GM18499 (cell line): ENCODE measurements at regions not wholly inside any gene's neighbourhood (a gene's known extent, or its start where the extent isn't known, plus 50 kb on each side); places are given as distances from the start of the nearest gene placed in this dataset.
"Not testable (repeated sequence)": the region's sequence is repeated elsewhere in the genome, so short reads cannot be mapped to it uniquely, and the experiment has no call there.

Experiments used
- ATAC-seq: cut with Tn5 transposase; IDR thresholded peaks from one replicate; pipeline ENCODE4 v1.9.1; 2021; ENCODE audit warnings: moderate number of reproducible peaks; ENCODE audit not compliant: insufficient read depth, unreplicated experiment

DNA sequence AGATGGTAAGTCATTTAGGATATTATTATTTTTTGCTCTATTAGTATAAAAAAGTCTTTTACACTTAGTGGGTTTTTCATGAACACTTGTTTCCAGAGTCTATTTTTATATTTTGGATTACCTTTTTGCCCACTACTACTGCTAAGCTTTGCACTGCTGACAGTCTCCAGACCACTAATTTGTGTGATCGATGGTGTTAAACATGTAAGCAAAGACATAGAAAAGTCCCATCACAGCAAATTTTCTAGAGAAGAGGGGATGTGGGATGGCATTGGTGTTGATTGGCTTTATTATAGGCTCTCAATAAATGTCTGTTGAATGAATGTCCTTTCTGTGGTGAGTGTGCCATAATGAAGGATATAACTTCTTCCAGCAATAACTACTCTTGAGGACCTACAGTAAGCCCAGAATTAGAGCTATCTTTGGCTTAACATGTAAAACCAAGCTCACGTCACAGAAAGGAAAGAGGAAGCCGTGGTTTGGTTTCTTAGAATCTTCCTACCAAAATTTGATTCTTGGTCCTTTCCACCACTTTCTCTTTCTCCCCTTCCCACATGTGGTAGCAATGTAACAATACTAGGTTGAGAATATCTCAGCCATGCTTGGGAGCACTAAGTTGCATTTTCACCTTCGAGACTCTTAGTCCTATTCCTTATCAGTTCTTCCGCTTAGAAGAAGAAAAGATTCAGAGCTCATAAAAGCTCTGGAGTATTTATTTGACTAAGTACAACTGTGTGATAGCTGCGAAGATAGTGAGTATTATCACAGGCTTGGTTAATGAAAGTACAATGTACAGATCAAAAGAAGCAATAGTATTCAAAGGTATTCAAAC lies 90.6 kb upstream of the UMPS start:
- no peak for ATAC-seq

DNA sequence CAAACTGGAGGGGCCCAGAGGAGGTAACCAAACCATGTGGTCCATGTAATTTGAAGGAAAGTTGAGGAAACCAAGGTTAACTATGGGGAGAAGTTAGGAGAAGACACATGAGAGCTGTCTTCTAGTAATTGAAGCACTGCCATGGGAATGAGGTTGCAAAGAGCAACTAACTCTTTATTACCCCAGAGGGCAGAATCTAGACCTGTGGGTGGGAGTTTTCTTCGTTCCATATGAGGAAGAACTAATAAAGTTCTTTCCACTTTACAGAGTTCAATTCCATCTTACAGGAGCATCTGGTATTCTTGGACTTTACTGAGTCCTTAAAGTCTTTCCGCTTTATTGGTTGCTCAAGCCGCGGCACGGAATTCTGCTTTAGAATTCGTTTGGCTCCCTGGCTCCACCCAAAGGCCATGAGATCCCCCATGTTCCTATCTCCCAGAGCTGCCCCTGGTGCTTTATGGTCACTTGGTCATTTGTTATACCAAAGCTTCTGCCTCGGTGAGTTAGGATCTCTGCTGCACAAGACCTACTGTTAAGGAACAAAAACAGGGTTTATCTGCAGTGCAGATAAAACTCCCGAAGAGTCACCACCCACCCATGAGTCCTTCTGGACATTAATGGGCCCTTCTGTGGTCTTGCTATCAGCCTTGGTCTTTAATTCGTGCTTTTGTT lies 89.5 kb upstream of the UMPS start:
- ATAC-seq, result no peak

DNA sequence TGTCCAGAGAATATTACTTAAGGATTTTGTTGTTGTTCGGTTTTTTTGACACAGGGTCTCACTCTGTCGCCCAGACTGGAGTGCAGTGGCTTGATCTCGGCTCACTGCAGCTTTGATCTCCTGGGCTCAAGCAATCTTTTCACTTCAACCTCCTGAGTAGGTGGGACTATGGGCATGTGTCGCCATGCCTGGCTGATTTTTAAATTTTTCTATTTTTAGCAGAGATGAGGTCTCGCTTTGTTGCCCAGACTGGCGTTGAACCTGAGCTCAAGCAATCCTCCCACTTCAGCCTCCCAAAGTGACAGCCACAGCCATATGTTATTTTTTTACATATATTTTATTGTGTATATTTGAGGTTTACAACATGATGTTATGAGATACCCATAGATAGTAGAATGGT lies 86.8 kb upstream of the UMPS start:
- ATAC-seq, result no peak

DNA sequence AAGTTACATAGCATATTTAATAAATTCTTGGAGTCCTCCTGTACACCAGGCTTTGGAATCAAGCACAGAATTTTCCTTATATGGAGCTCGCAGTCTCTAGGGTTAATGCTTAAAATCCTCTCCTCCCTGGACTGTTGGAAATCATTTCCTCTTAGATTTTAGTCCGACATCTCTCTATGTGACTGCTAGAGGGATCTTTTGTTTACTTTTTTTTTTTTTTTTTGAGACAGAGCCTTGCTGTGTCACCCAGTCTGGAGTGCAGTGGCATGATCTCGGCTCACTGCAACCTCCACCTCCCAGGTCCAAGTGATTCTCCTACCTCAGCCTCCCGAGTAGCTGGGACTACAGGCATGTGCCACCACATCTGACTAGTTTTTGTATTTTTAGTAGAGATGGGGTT lies 84.1 kb upstream of the UMPS start:
- not testable (repeated sequence) for ATAC-seq

DNA sequence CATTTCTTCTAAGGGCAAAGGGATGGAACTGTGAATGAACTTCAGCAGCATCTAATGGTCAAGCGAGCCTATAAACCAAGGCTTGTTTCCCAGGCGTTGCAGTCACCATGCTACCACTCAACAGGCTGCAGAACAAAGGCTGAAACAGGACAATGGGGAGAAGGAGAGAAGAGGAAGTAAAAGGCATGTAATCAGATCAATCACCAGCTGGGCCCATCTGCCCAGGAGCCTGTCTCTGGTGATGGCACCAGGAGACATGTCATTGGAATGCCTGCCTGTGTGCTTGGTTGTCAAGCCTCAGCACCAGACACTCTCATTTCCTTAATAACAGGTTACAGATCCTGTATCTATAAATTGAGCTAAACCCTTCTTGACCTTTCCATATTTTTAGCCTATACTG lies 81.7 kb upstream of the UMPS start:
- no peak for ATAC-seq

DNA sequence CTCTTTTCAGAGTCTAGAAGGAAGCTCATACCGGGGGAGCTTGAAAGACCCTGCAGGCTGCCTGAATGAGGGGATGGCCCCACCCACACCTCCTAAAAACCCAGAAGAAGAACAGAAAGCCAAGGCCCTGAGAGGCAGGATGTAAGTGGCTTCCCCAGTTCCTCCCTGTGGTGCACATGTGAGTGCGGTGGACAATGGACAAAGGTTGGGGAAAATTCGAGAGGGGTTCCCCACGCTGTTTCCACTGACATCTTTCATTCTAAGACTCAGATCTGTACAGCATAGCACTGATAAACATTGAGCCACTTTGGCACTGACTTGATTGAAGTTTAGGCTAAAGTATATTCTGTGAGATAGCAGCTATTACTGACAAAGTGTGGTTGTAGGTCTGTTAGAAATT lies 79.5 kb upstream of the UMPS start:
- ATAC-seq, result no peak

DNA sequence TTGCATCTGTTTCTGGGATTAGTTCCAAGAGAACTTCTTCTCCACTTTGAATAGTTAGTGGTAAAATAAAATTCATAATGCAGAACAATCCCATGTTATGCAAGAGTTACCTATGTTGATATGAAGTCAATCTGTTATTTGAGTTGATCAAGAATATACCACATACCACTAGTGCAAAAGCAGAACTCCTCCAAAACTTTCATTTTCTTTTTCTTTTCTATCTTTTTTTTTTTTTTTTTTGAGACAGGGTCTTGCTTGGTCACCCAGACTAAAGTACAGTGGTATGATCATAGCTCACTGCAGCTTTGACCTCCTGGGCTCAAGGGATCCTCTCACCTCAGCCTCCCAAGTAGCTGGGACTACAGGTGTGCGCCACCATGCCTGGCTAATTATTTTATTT lies 78.8 kb upstream of the UMPS start:
- not testable (repeated sequence) for ATAC-seq

DNA sequence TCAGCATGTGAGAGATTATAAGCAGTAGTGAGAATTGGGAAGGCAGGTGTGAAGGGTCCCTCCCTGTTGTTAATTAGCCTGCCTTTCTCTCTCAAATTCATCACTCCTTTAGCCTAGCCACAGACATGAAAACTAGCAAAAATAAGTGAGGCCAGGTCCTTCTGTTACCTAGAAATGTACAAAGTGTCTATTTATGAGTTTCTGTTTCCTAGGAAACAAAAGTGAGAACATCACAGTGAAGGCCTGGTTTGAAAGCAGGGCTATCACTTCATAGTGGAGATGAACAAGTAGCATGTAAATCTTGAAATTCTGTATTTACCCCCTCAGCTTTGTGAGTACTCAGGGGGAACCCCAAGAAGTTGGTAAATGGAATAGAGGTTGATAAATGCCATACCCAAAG lies 78.2 kb upstream of the UMPS start:
- no peak for ATAC-seq

DNA sequence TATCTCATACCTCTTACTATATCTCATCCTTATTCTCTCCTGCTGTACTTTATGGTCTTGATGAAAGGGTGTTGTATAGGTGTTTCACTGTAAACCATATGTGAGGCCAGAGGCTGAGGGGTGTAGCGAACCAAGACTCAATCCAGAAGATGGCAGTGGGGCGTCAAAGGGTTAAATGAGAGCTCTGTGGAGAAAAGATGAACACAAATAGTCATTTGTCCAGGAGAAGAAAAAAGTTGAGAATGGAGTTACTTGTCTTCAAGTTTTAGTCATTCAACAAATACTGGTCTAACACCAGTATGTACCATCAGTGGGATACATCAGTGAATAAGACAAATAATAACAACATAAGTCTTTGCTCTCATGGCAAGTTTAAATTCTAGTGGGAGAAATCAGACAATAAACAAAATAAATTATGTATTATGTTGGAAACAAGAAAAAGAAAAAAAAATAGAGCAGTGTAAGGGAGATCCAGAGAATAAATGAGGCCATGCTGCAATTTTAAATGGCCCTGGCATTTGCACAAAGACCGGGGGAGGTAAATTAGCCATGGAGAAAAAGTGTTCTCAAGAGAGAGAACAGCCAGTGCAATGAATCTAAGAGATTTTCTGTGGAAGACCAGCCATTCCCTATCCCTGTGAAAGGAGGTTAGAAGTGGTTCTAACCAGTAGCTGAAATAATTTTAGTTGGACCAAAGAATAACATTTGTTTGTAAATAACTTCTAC lies 77.0 kb upstream of the UMPS start:
- no peak for ATAC-seq

DNA sequence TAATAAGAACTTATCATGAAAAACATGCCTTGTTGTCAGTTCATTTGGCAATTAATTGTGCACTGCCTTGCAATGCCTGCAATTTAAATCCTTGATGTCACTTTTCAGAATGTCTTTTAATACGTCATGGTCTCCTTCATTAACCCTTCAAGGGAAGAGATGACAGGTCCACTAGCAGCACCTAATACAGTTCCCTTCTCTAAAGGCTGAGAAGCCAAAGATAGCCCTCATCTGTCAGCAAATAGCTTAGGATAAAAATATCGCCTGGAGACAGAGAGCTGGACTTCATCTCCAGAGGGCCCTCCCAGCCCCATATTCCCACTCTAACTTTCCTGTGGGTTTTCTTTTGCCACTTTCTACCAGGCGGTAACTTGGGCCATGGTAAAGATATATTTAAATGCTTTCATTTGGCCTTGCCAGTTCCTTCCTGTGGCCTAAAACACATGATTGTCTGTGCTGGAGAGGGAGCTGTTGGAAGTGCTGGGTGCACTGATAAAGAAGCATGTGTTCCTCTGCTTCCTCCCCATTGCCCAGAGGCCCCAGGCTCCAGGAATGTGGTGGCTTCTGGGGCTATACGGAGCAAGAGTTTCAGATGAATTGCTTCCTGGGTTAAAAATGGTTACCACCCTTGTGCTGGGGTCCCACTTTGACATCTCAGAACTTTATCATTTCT lies 76.3 kb upstream of the UMPS start:
- no peak for ATAC-seq

DNA sequence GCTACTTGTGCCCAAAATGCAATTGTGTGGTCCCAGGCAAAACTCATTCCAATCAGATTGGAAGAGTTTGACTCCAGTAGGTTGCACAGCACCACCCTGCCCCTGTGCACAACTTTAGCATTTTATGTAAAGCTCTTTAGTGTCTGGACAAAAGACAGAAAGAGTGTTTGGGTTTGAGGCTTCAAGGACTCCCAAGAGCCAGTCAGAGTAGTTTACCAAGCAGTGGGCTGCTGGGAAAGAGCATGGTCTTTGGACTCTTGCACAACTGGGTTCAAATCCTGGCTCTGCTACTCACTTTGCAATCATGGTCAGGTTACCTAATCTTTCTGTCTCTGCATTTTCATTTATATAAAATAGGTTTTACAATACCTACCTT lies 75.8 kb upstream of the UMPS start:
- ATAC-seq, result no peak

DNA sequence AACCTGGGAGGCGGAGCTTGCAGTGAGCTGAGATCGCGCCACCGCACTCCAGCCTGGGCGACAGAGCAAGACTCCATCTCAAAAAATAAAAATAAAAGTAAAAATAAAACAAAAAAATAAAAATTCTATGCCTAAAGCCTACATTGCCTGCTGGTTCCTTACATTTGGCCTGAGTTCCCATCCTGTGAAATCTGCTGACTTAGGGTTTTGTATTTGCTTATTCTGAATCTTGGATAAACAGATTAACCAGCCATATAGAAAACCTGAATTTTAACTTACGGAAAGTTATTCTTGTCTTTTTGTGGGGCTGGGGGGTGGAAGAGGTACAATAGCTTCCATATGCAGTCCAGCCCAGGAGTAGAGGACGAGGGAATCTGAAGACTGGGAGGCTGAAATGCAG lies 73.7 kb upstream of the UMPS start:
- no peak for ATAC-seq

DNA sequence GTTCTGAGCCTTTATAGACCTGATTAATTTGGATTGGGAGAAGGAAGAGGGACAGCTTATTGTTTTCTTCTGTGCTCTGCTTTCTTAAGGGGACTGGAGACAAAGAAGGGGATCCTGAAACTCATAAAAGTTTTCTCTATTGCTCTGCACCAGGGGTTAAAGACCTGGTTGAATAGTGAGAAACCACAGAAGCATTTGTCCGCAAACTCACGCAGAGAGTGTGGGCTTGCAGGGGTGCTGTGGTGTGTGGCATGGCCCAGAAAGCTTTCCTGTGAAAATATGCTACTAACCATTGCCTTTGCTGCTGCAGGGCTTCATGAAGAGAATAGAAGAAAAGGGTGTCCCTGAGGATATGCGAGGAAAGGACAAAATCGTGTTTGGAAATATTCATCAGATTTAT lies 73.1 kb upstream of the UMPS start:
- no peak for ATAC-seq

DNA sequence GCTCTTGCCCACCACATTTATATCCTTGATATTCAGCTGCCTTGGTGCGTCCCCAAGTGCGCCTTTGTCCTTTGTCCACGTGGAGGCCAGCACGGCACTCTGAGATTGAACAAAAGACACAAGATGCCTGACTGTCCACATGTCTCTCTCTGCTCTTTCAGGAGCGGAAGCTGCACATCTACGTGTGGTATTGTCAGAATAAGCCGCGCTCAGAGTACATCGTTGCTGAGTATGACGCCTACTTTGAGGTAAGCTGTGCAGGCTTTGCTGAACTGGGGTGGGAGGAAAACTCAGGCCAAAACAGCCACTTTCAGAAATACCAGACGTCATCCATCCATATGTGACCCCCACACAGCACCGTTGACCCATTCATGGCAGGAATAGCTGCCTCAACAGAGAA lies 72.0 kb upstream of the UMPS start:
- no peak for ATAC-seq

DNA sequence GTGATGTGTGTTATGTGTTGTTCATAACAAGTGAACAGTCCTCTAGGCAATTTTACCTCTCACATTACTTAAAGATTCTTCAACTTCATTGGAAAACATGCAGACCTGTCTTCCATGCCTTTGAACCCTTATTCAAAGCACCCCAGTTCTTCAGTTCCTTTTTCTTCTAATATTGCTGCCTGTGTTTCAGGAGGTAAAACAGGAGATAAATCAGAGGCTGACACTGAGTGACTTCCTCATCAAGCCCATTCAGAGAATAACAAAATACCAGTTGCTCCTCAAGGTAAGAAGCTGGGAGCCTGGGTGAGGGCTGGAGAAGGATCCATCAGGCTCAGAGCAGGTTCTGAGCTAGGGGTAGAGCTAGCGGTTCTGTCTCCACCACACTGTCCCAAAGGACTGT lies 71.1 kb upstream of the UMPS start:
- ATAC-seq, result no peak

DNA sequence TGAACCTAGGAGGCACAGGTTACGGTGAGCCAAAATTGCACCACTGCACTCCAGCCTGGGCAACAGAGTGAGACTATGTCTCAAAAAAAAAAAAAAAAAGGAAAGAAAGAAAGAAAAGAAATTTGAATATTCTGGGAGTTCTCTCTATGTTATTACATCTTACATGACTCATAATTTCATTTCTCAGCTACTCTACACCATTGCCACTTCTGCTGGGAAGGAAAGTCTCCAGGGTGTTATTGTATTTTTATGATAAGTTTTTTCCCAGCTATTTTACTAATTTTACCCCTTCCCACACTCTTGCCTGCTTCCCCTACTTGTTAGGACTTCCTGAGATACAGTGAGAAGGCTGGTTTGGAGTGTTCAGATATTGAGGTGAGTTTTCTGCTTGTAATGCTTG lies 69.7 kb upstream of the UMPS start:
- ATAC-seq, result no peak

DNA sequence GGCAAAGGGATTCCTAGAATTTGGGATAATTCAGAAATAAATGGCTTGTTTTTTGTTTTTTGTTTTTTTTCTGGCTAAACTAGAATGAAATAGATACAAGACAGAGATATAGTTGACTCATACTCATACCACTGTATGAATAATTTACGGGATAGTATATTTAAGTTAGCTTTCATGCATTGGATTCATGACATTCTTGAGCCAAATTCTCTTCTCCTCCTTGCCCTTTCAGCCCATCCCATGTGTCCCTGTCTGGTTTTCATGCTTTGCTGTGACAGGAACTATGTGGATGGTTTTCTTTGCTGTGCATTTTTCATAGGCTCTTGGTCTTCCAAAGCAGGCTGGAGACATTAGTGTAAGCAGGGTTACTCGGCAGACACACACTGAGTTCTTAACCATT lies 66.6 kb upstream of the UMPS start:
- ATAC-seq, result no peak

DNA sequence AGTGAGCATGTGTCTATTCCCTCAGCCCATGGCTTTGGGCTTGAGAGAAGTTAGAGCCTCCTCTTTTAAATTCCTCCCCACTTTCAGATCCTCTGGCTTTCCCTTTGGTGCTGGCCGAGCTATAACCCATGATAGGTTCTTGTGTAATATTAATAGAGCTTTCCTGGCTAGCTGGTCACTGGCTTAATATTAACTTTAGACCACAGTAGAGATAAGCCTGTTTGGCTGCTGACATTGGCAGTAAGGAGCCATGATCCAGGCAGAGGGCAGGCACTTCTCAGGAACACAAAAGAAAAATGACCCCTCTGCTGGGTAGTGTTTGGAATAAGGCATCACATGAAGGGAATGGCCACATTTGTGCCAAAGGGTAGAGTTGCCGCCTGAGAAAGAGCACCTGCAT lies 65.4 kb upstream of the UMPS start:
- ATAC-seq, result no peak

DNA sequence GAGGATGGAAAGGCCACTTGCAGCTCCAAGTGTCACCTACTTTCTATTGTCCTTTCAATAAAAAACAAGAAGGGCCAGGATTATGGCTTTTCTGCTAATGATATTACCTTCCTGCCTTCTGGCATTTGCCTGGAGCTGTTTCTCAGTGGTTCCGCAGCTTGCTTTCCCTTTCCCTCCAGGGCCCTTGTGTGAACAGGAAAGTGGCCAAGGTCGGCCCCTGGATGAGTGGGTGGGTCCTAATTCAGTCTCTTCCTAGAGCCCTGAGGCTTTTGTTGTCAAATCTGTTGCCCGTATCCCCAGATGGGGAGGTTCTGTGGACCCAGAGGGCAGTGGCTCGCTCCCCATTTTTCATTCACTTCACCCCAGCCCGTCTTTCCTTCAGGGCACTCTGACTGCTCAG lies 64.2 kb upstream of the UMPS start:
- no peak for ATAC-seq

DNA sequence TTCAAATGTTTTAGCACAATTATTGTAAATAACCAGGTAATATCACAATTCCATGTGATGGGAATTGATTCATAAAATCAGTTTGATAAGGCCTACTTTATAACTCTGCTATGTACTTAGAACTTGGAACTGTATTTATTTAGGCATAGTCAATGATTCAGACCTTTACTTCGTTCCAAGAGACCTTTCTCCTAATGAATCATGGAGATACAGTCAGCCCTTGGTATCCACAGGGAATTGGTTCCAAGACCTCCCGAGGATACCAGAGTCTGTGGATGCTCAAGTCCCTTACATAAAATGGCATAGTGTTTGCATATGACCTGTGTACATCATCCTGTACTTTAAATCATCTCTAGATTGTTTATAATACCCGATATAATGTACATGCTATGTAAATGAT lies 60.8 kb upstream of the UMPS start:
- no peak for ATAC-seq

DNA sequence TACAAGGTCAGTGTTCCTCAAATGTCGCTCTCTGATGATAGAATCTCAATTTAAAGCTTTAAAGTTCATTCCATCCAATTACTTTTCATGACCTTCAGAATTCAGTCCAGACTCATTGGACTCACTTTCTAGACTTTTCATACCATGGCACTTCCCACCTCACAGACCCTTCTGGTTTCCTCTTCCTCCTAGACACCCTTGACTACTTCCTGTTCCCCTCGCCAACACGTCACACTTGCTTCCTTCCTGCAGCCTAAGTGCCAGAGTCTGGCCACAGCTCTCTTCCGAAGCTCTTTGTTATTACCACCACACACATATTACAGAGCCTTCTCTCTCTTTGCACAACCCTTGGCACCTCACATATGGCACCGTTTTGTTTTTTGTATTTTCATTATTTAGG lies 59.1 kb upstream of the UMPS start:
- no peak for ATAC-seq
